NCI-H460 (cell line): ENCODE measurements at regions not wholly inside any gene's neighbourhood (a gene's known extent, or its start where the extent isn't known, plus 50 kb on each side); places are given as distances from the start of the nearest gene placed in this dataset.
"Not testable (repeated sequence)": the region's sequence is repeated elsewhere in the genome, so short reads cannot be mapped to it uniquely, and the experiment has no call there.

Experiments used
- DNase-seq: peaks from one replicate; pipeline ENCODE4 v3.0.0-alpha.2; 2016; ENCODE audit warnings: low read depth; ENCODE audit errors: extremely low read depth

DNA sequence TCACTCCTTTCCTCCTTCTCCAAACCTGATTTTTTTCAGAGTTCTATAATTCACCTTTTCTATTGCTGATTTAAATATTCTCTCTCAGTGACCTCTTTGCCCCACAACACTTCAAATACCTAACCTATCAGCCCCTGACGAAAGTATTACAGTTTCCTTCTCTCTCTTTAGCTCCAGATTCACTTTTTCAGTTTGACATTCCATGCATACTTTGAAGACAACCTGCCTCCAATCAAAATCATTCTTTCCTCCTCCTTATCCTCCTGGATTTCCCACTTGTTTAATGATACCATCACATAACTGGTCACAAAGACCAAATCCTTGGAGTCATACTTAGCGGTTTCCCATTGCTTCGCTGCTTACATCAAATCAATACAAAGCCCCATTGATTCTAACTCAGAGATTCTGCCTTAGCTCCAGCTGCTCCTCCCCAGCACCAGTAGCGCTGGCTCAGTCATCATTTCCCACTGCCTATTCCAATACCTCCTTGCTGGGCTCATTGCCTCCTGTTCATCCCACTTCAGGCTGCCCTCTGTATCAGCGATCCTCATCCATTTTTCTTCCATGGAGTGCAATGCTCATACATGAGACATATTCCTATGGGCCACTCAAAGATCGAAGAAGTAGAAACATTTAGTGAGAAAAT, 240.1 kb downstream of the ZNF92 start:
- DNase-seq: not testable (repeated sequence)

DNA sequence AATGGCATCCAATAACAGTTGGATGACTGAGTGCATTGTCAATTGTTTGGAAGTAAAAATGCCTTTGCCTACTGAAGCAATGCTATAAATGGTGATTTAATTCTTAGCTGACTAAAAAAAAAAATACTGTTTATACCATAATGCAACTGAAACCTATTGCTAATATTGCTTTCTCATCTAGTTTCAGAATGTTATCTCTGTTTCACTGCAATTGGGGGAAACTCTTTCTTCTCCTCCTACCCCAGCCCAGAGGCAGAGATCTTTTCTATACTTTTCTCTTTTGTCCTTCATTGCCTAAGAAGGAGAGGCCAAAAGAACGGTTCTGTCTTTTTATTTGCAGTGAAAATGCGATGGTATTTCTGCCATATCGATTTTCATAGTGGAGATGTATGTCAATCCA, 242.5 kb downstream of the ZNF92 start:
- not testable (repeated sequence) for DNase-seq

GRCh38 chr7:65620216-65620615, 246.6 kb downstream of the ZNF92 start:
- DNase-seq: not testable (repeated sequence)

GRCh38 chr7:65621580-65622201, 248.0 kb downstream of the ZNF92 start:
- not testable (repeated sequence) for DNase-seq

- not testable (repeated sequence) for DNase-seq
These were observed 241.6 kb upstream of the VKORC1L1 start for GRCh38 chr7:65631236-65631635.

DNA sequence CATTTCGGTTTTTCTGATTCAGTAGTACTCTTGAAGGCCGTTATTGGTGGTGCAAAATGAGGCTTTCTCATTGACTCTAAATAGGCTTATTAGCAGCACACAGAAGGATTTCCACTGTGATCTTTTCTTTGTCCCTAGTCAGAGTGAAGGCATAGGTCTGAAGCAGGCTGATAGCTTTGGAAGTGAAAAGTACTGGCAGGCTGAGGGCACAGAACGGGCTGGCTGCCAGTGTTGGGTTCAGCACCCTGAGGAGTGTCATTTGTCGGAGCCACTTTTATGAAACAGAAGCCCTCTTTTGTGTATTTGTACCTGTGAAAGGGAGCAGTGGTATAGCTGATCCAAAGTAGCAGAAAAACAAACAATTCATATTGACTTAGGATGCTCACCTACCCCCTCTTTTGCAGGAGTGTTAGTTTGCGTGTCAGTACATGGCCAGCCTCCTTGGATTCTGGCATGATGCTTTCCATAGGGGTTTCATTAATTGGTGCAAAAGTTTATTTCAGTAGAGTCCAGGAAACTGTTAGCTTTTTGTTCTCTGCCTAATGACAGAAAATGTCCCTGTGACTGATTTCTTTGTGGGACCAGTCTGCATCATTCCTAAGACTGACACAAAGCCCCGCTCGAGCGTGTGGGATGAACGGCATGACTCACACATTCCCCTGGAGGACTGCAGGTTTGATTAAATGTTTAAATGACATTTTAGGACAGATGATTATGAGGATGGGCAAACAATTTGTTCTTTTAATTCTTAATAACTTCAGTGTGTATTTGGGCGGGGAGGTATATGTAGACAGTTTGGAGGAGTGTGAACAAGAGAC, 239.1 kb upstream of the VKORC1L1 start:
- not testable (repeated sequence) for DNase-seq

DNA sequence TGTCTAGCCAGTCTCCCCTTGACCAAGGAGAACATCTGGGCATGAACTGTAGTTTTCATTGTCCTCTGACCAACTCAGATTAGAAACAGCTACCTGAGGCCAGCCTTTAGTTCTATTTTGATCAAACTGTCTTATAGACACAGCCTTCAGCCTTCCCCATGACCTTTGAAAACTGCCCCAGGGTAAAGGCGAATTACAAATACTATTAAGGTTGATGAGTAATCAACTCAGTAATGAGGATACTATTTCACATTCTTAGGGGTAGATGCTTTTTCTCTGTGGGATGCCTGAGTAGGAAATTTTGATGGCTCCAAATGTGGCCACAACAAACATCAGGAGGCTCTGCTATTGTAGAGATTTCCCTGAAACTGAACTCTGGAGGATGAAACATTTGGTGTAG, 234.0 kb upstream of the VKORC1L1 start:
- DNase-seq: not testable (repeated sequence)

- not testable (repeated sequence) for DNase-seq
These were observed 233.2 kb upstream of the VKORC1L1 start for GRCh38 chr7:65639717-65640116.

DNA sequence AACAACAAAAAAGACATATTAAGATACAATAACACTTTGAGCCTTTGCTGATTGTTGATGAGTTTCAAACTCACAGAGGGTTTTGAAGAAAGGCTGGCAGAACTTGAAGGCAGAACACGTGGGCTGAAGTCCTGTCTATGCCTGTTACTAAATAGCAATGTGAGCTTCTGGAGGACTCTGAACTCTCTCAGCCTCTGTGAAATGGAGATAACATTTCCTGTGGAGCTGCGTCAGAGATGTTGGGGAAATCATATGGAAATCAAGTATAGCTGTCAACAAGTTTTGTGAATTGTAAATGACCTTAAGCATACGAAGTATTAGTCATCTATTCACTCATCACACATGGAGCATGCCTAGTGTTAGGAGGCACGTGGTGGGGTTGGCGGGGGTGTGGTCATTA, 229.4 kb upstream of the VKORC1L1 start:
- DNase-seq: not testable (repeated sequence)

DNA sequence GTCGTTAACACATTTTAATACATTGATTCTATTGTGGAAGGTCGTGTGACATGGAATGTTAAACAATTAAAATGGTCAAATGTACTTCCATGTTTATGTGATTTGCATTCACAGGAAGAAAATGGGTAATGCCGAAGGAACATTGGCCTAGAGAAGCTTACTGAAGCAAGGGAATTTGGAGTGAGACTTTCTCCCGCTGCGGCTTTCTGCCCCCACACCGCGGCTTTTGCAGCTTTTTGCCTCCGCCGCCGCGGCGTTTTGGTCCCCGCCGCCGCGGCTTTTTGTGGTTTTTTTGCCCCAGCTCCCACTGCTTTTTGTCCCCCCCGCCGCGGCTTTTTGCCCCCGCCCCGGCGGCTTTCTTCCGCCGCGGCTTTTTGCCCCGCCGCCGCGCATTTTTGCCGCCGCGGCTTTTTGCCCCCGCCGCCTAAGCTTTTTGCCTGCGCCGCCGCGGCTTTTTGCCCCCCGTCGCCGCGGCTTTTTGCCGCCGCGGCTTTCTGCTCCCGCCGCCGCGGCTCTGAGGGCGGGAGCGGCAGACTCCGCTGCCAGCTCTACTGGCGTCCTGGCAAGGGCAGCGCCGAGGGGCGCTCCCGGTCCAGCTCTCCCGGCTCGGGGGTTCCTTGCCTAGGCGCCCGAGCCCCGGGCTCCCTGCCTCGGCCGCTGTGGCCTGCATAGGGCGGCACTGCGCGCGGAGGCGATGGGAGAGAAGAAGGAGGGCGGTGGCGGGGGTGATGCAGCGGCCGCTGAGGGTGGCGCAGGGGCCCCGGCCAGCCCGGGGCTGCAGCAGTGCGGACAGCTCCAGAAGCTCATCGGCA, 225.5 kb upstream of the VKORC1L1 start:
- not testable (repeated sequence) for DNase-seq

DNA sequence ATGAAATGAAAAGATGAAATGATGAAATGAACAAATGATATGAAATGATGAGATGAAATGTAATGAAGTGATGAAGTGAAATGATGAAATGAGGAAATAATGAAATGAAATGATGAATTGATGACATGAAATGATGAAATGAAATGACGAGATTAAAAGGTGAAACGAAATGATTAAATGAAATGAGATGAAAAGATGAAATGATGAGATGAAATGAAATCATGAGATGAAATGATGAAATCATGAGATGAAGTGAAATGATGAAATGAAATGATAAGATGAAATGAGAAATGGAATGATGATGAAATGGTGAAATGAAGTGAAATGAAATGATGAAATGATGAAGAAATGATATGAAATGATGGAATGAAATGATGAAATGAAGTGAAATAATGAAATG, 221.7 kb upstream of the VKORC1L1 start:
- not testable (repeated sequence) for DNase-seq

- not testable (repeated sequence) for DNase-seq
These were observed 220.9 kb upstream of the VKORC1L1 start for GRCh38 chr7:65651826-65652592.

DNA sequence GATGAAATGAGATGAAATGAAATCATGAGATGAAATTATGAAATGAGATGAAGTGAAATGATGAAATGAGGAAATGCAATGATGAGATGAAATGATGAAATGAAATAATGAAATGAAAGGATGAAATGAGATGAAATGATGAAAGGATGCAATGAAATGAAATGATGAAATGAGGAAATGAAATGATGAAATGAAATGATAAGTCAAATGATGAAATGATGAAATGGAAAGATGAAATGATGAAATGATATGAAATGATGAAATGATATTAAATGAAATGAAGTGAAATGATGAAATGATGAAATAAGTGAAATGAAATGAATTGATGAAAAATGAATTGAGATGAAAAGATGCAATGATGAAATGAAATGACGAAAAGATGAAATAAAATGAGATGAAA, 220.2 kb upstream of the VKORC1L1 start:
- not testable (repeated sequence) for DNase-seq

DNA sequence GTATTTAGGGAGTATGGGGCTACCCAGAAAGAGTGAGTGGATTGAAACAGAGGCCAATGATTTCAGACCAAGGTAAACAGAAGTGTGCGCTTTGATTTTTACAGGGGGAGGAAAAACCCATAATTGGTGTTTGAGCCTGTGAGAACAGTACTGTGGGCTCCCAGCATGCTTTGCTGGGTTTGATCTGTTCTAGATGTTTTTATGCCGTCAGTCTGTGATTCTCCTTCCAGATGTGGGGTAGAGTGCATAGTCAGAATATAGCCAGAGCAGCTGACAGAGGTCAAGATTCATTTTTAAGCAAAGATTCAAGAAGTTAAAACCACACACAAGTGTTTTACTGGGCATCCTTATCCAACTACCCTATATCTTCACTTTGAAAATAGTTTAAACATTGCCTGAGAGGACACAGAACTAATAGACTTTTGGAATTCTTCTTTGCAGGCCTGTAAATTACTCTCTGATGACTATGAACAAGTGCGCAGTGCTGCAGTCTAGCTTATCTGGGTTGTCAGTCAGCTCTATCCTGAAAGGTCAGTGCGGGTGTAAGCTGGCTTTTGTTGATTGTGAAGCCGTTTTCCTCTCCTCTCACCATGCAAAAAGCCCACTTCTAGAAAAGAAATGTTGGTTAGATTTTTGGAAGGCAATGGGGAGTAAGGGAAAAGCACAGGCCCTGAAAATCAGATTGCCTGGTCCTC, 216.2 kb upstream of the VKORC1L1 start:
- DNase-seq: not testable (repeated sequence)

- DNase-seq: not testable (repeated sequence)
These were observed 189.5 kb upstream of the VKORC1L1 start for GRCh38 chr7:65683362-65683761.

DNA sequence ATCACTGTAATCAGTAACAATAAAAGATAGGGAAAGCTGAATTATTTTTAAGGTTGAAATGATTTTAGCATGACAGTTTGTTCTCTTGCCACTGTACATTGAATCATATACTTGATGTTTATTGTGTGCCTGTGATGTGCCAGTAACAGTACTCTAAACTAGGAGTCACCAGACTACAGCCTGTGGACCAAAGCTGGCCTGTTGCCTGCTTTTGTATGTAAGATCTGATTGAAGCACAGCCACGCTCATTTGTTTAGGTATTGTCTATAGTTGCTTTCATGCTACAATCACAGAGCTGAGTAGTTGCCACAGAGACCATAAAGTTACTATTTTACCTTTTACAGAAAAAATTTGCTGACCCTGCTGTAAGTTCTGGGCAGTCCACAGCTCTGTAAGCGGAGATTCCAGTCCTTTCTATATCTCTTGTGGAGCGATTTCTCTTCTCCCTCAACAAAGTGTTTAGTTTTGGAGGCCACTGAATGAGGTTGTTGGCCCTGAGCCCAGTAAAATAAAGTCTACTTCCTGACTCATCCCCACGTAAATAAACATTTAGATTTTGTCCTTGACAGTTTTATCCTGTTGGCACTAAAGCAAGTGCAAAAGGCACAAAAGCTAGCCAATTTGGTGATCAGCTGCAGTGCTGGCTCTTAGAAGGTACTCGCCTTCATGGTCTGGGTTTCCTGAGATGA, 173.7 kb upstream of the VKORC1L1 start:
- not testable (repeated sequence) for DNase-seq

- not testable (repeated sequence) for DNase-seq
These were observed 173.0 kb upstream of the VKORC1L1 start for GRCh38 chr7:65699715-65700356.

DNA sequence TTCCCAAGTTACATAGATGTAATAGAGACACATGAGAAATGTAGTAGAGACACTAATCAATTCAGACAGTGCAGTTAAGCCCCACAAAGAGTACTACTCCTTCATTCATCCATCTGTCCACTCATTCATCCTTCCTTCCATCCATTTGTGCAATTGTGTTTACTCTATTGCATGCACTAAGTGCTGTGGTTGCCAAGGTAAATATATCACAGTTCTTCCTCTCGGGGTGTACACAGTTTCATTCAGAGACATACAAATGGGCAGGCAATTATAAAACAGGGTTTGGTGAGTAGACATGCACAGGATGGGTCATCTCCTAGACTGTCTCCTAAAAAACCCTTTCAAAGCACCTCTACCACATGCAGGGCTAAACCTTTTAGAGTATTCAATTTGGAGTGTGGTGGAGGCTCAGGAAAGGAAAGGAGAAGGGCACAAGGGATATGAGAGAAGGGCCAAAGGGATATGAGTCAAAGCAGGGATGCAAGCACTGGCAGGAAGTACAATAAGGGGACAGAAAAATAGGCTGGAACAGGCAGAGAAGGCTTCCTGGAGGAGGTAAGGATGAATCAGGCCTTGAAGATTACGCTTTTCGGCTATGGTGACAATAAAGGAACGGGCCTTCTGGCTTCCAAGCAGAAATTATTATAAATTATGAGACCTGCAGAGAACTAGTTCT, 153.6 kb upstream of the VKORC1L1 start:
- not testable (repeated sequence) for DNase-seq
